NCI-H526 (cell line): ENCODE measurements at regions not wholly inside any gene's neighbourhood (a gene's known extent, or its start where the extent isn't known, plus 50 kb on each side); places are given as distances from the start of the nearest gene placed in this dataset.
"Not testable (repeated sequence)": the region's sequence is repeated elsewhere in the genome, so short reads cannot be mapped to it uniquely, and the experiment has no call there.

Source experiments
- DNase-seq, 2 experiments: peaks; one replicate each; lab custom pipeline; 2025; lab: John Stamatoyannopoulos, UW

- not testable (repeated sequence) for DNase-seq
Measured at GRCh38 chr16:54727696-54728095, 203.0 kb upstream of the IRX5 start.

- no peak for DNase-seq
Measured at GRCh38 chr16:54724346-54724925, 206.2 kb upstream of the IRX5 start.

- no peak for DNase-seq
Measured at GRCh38 chr16:54722210-54722676, 208.4 kb upstream of the IRX5 start.

GRCh38 chr16:54720259-54720658, 210.4 kb upstream of the IRX5 start:
- no peak for DNase-seq

- no peak for DNase-seq
Measured at GRCh38 chr16:54719624-54720023, 211.0 kb upstream of the IRX5 start.

- DNase-seq: no peak
Measured at GRCh38 chr16:54718376-54718775, 212.3 kb upstream of the IRX5 start.

GRCh38 chr16:54715011-54715410, 215.7 kb upstream of the IRX5 start:
- no peak for DNase-seq

- no peak for DNase-seq
Measured at GRCh38 chr16:54712866-54713265, 217.8 kb upstream of the IRX5 start.

- no peak for DNase-seq
Measured at GRCh38 chr16:54707813-54708212, 222.9 kb upstream of the IRX5 start.

GRCh38 chr16:54706406-54706805, 224.3 kb upstream of the IRX5 start:
- DNase-seq: no peak

- DNase-seq: no peak
Measured at GRCh38 chr16:54703339-54703738, 227.3 kb upstream of the IRX5 start.

GRCh38 chr16:54699656-54700055, 231.0 kb upstream of the IRX5 start:
- no peak for DNase-seq

- DNase-seq: no peak
Measured at GRCh38 chr16:54697677-54698076, 233.0 kb upstream of the IRX5 start.

GRCh38 chr16:54696970-54697369, 233.7 kb upstream of the IRX5 start:
- DNase-seq: no peak

- DNase-seq: no peak
Measured at GRCh38 chr16:54696522-54696921, 234.1 kb upstream of the IRX5 start.

GRCh38 chr16:54694651-54695050, 236.0 kb upstream of the IRX5 start:
- DNase-seq: no peak

GRCh38 chr16:54693864-54694263, 236.8 kb upstream of the IRX5 start:
- no peak for DNase-seq

- DNase-seq: no peak
Measured at GRCh38 chr16:54690710-54691109, 240.0 kb upstream of the IRX5 start.

- DNase-seq: no peak
Measured at GRCh38 chr16:54690306-54690705, 240.4 kb upstream of the IRX5 start.

- DNase-seq: peak; percentile 4 to 17
Measured at GRCh38 chr16:54689072-54689865, 241.4 kb upstream of the IRX5 start.

GRCh38 chr16:54688339-54688738, 242.3 kb upstream of the IRX5 start:
- DNase-seq: no peak

- DNase-seq: no peak
Measured at GRCh38 chr16:54687043-54687899, 243.4 kb upstream of the IRX5 start.

- no peak for DNase-seq
Measured at GRCh38 chr16:54685682-54686081, 245.0 kb upstream of the IRX5 start.
